Ascending aorta (tissue), 2 donors: ENCODE measurements at regions not wholly inside any gene's neighbourhood (a gene's known extent, or its start where the extent isn't known, plus 50 kb on each side); places are given as distances from the start of the nearest gene placed in this dataset.
A peak's percentile ranks its signal among the peaks of the same experiment; 100 is the strongest.

Source experiments
- DNase-seq, 2 donors: peaks; one replicate each; pipeline ENCODE4 v3.0.0-alpha.2; 2019; ENCODE audit warnings: low spot score in 2 of 2
- H3K27ac ChIP-seq, 2 donors: fragments of 200-600 bp; sonication (generic); one replicate each; pipeline ENCODE4 v1.5.1; 2016 to 2017; ENCODE audit warnings: mild to moderate bottlenecking in 1 of 2
- H3K27me3 ChIP-seq: fragments of 200-600 bp; sonication (generic); one replicate; pipeline ENCODE4 v1.5.1; 2017
- H3K36me3 ChIP-seq, 2 donors: fragments of 200-600 bp; sonication (generic); one replicate each; pipeline ENCODE4 v1.5.1; 2016
- H3K4me1 ChIP-seq, 2 donors: fragments of 200-600 bp; sonication (generic); one replicate each; pipeline ENCODE4 v1.5.1; 2016 to 2017; ENCODE audit warnings: mild to moderate bottlenecking in 1 of 2
- H3K4me3 ChIP-seq, 2 donors: fragments of 200-600 bp; sonication (generic); one replicate each; pipeline ENCODE4 v1.5.1; 2016 to 2017; ENCODE audit warnings: mild to moderate bottlenecking in 1 of 2
- H3K9me3 ChIP-seq, 2 donors: fragments of 200-600 bp; sonication (generic); one replicate each; pipeline ENCODE4 v1.5.1; 2016
- CTCF ChIP-seq, 3 experiments: fragments of 200-600 bp in 2 of 3; fragments of 450-650 bp in 1 of 3; sonication (generic) in 2 of 3; IDR thresholded peaks; one replicate each; pipeline ENCODE4 v1.5.1; 2016 to 2019; ENCODE audit warnings: antibody characterized with exemption in 3 of 3, mild to moderate bottlenecking in 1 of 3, moderate library complexity in 1 of 3
- intact Hi-C: fragments of 100-400 bp; cut with DNase I; formaldehyde crosslinking; loops from one replicate; pipeline ENCODE4 v1.15.1; 2023

DNA sequence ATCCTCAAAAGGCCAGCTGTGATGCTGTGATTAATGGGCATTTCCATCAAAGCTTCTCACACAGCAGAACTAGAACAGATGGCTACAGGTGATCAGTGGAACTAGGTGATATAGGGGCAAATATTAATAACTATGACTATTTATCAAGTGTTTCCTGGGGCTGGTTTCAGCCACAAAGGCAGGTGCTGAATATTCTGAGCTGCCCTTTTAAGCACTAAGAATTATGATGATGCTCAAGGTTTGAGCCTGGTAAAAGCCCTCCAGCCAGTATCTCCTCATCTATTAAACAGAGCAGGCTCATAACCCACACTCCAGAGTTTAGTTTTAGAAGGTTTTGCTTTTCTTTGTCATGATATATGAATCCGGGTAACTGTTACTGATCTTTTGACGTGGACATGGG lies 129.5 kb upstream of the ACP3 start:
- H3K4me3 ChIP-seq, result no peak overlapping the region
- no peaks in the 10 kb centered on the region for H3K36me3 ChIP-seq
- H3K27me3 ChIP-seq, result no peaks in the 10 kb centered on the region
- no peak for DNase-seq
- intact Hi-C loops, result no loop called here
- no peak for TF ChIP-seq CTCF (IDR thresholded peaks at IDR 0.05)
- no peak overlapping the region for H3K27ac ChIP-seq
- no peaks in the 10 kb centered on the region for H3K9me3 ChIP-seq
- no peaks in the 10 kb centered on the region for H3K4me1 ChIP-seq

DNA sequence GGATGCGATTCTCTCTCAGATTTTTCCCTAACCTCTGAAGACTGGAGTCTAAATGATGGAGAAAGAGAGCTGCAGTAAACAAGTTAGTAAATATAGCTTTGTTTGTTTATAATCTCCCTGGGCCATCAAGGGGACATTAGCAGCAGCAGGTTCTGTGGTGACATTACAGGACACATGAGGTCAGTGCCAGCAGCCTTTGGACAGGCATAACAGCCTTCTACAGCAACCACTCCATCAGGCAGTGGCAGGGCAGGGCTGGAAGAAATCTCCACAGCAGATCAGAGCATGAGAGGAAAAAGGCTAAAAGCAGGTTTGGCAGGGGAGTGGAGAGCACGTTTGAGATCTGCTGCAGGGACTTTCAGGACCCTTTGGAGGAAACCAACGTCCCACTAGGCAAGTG lies 127.6 kb upstream of the ACP3 start:
- no peak for DNase-seq
- Histone ChIP-seq H3K27me3 (no peaks in the 10 kb centered on the region), H3K27ac (no peak overlapping the region), H3K9me3 (no peaks in the 10 kb centered on the region), H3K4me3 (no peak overlapping the region), H3K4me1 (no peaks in the 10 kb centered on the region), H3K36me3 (no peaks in the 10 kb centered on the region)
- intact Hi-C loops, result no loop called here
- no peak for TF ChIP-seq CTCF (IDR thresholded peaks at IDR 0.05)

GRCh38 chr3:132196113-132196512 lies 121.1 kb upstream of the ACP3 start:
- no peak for DNase-seq
- intact Hi-C loops, result no loop called here
- peak overlapping the region in 1 of 2 donors; percentile 38 for H3K27ac ChIP-seq
- H3K9me3 ChIP-seq, result no peaks in the 10 kb centered on the region
- no peak for TF ChIP-seq CTCF (IDR thresholded peaks at IDR 0.05)
- H3K27me3 ChIP-seq, result no peaks in the 10 kb centered on the region
- no peaks in the 10 kb centered on the region for H3K4me1 ChIP-seq
- H3K36me3 ChIP-seq, result no peaks in the 10 kb centered on the region
- H3K4me3 ChIP-seq, result no peak overlapping the region

DNA sequence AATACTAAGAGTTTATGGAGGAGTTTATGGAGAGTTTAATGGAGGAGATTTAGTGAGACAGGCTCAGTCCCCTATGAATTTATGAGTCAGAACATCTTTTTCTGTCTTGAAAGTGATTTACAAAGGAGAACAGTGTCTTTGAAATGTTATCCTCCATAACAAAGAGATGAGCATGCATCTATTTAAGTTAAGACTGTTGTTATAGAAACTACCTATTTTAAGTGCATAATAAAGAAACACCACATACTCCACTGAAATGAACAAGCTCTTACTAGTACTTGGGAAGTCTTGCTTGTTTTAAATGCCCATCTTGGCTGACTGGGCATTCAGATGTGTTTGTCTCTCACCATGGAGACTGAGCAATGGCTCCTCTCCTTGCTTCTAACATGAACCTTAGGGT lies 118.7 kb upstream of the ACP3 start:
- no peak for DNase-seq
- TF ChIP-seq CTCF (IDR thresholded peaks at IDR 0.05), result no peak
- no peaks in the 10 kb centered on the region for H3K36me3 ChIP-seq
- intact Hi-C loops, result no loop called here
- no peaks in the 10 kb centered on the region for H3K4me1 ChIP-seq
- no peak overlapping the region for H3K27ac ChIP-seq
- no peaks in the 10 kb centered on the region for H3K27me3 ChIP-seq
- no peaks in the 10 kb centered on the region for H3K9me3 ChIP-seq
- H3K4me3 ChIP-seq, result no peak overlapping the region

DNA sequence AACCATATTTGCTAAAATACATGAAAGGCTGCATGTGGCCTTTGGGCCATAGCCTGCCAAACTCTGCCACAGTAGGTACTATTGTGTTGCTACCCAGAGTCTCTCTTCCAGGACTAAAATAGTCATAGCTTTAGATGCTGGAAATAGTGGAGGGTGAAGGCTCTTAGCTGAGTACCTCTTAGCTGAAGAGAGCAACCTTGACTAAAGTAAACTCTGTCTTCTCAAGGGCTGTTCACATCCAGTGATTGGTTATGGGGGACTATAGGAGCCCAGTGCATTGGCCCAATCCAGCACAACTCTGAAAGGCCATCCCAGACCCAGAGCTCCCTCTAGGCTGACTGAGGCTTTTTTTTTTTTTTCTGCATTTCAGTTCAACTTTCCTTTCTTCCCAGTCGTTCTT lies 117.8 kb upstream of the ACP3 start:
- H3K27me3 ChIP-seq, result no peaks in the 10 kb centered on the region
- no peak for TF ChIP-seq CTCF (IDR thresholded peaks at IDR 0.05)
- no peak for DNase-seq
- no peaks in the 10 kb centered on the region for H3K9me3 ChIP-seq
- H3K36me3 ChIP-seq, result no peaks in the 10 kb centered on the region
- intact Hi-C loops, result no loop called here
- H3K4me3 ChIP-seq, result no peak overlapping the region
- H3K27ac ChIP-seq, result no peak overlapping the region
- no peaks in the 10 kb centered on the region for H3K4me1 ChIP-seq

- no peaks in the 10 kb centered on the region for H3K36me3 ChIP-seq
- TF ChIP-seq CTCF (IDR thresholded peaks at IDR 0.05), result no peak
- intact Hi-C loops, result no loop called here
- H3K27ac ChIP-seq, result no peak overlapping the region
- H3K4me3 ChIP-seq, result no peak overlapping the region
- no peaks in the 10 kb centered on the region for H3K9me3 ChIP-seq
- no peaks in the 10 kb centered on the region for H3K27me3 ChIP-seq
- no peak for DNase-seq
- H3K4me1 ChIP-seq, result no peaks in the 10 kb centered on the region
Observed at GRCh38 chr3:132202586-132202985, 114.6 kb upstream of the ACP3 start.
